ENCODE measurements at regions not wholly inside any gene's neighbourhood (a gene's known extent, or its start where the extent isn't known, plus 50 kb on each side); places are given as distances from the start of the nearest gene placed in this dataset.

DNA sequence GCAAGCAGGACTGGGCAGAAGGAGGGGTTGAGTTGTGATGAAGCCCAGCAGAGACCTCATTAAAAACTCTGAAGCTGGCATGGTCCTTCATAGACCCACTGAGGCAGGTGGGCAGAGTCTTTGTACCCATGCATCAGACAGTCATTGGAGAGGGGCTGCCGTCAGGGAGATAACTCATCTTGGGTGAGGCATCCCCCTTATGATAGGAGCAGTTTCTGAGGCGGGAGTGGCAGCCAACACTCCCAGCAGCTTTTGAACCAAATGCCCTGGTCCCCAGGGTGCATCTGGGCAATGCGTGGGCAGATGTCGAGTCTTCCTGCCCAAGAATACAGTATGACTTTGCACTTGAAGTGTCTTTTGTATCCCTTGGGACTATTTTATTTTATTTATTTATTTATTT lies 68.1 kb downstream of the HTR5A start:
- DNase-seq (ENCODE audit: unreplicated experiment) = no peak
- no peaks in the 10 kb centered on the region for H3K4me1 Mint-ChIP-seq (ENCODE audit: insufficient read depth, unreplicated experiment)
- H3K27me3 Mint-ChIP-seq (ENCODE audit: insufficient read depth, unreplicated experiment) = peaks cover 24% of the 10 kb centered on the region
- intact Hi-C loops (cut with micrococcal nuclease) = no loop called here
- CTCF ChIA-PET = no interaction called here
- H3K4me3 Mint-ChIP-seq (ENCODE audit: unreplicated experiment) = no peak overlapping the region
- POLR2A ChIA-PET = interaction anchor here (1.3 kb wide), 1 partner anchor 28 kb away, joined by 3 read pairs; no protein-coding TSS in a partner anchor
- no peaks in the 10 kb centered on the region for H3K36me3 Mint-ChIP-seq (ENCODE audit: insufficient read depth, unreplicated experiment)
- H3K9me3 Mint-ChIP-seq (ENCODE audit: unreplicated experiment) = no peaks in the 10 kb centered on the region
- H3K27ac Mint-ChIP-seq (ENCODE audit: low read depth, unreplicated experiment) = no peak overlapping the region
- TF ChIP-seq, protein P1, sequence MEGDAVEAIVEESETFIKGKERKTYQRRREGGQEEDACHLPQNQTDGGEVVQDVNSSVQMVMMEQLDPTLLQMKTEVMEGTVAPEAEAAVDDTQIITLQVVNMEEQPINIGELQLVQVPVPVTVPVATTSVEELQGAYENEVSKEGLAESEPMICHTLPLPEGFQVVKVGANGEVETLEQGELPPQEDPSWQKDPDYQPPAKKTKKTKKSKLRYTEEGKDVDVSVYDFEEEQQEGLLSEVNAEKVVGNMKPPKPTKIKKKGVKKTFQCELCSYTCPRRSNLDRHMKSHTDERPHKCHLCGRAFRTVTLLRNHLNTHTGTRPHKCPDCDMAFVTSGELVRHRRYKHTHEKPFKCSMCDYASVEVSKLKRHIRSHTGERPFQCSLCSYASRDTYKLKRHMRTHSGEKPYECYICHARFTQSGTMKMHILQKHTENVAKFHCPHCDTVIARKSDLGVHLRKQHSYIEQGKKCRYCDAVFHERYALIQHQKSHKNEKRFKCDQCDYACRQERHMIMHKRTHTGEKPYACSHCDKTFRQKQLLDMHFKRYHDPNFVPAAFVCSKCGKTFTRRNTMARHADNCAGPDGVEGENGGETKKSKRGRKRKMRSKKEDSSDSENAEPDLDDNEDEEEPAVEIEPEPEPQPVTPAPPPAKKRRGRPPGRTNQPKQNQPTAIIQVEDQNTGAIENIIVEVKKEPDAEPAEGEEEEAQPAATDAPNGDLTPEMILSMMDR (IDR thresholded peaks at IDR 0.05; ENCODE audit: unreplicated experiment) = no peak
- BruUV-seq (replicated peaks) = no TSS peak

DNA sequence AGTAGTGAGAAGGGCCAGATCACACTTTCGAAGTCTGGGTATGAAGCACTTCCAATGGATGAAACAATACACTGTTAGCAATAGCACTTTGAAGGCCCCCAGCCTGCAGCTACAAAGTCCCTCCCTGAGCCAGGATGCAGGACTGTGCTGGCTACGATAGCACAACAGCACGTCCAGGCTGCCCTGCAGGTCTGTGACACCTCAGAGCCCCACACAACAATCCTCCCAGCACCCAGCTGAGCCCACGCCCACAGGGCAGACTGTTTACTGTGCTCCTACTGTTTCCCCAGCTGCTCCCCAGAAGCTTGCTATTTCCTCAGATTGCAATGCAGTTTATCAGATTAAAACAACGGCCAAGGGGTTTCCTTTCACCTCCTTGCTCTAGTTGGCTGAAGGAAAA lies 71.4 kb downstream of the HTR5A start:
- BruUV-seq (replicated peaks) = no TSS peak
- Mint-ChIP-seq H3K27me3 (ENCODE audit: insufficient read depth, unreplicated experiment) (peaks cover 24% of the 10 kb centered on the region), H3K4me1 (ENCODE audit: insufficient read depth, unreplicated experiment) (no peaks in the 10 kb centered on the region), H3K36me3 (ENCODE audit: insufficient read depth, unreplicated experiment) (no peaks in the 10 kb centered on the region), H3K4me3 (ENCODE audit: unreplicated experiment) (no peak overlapping the region), H3K9me3 (ENCODE audit: unreplicated experiment) (no peaks in the 10 kb centered on the region), H3K27ac (ENCODE audit: low read depth, unreplicated experiment) (no peak overlapping the region)
- POLR2A ChIA-PET = no interaction called here
- intact Hi-C loops (cut with micrococcal nuclease) = no loop called here
- TF ChIP-seq, protein P1 (IDR thresholded peaks at IDR 0.05; ENCODE audit: unreplicated experiment) = no peak
- CTCF ChIA-PET = no interaction called here
- DNase-seq (ENCODE audit: unreplicated experiment) = no peak

DNA sequence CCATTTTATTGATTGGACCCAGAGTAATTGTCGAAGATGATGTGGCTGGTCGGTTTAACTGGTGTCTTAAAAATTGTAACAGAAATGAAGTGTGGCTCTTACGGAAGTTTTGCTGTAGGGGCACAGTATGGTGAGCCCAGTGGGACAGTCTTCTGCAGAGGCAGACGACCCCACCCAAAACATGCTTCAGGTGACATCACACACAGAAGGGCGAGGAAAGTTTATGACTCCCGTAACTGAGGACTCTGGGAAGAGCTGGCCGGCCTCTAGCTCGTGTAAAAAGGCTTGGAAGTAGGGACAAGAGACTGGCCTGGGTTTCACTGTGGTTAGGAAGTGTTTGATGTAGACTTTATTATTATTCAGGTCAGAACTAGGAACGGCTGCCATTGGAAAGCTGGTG lies 73.3 kb downstream of the HTR5A start:
- H3K9me3 Mint-ChIP-seq (ENCODE audit: unreplicated experiment) = no peaks in the 10 kb centered on the region
- H3K27me3 Mint-ChIP-seq (ENCODE audit: insufficient read depth, unreplicated experiment) = peaks cover 24% of the 10 kb centered on the region
- ChIA-PET CTCF (interaction anchor here (1.1 to 1.2 kb wide), 2 partner anchors 46 to 202 kb away, joined by 3 to 4 read pairs; no protein-coding TSS in a partner anchor), POLR2A (no interaction called here)
- no peak overlapping the region for H3K27ac Mint-ChIP-seq (ENCODE audit: low read depth, unreplicated experiment)
- TF ChIP-seq, protein P1 (IDR thresholded peaks at IDR 0.05; ENCODE audit: unreplicated experiment) = no peak
- intact Hi-C loops (cut with micrococcal nuclease) = no loop called here
- H3K36me3 Mint-ChIP-seq (ENCODE audit: insufficient read depth, unreplicated experiment) = no peaks in the 10 kb centered on the region
- no TSS peak for BruUV-seq (replicated peaks)
- H3K4me1 Mint-ChIP-seq (ENCODE audit: insufficient read depth, unreplicated experiment) = no peaks in the 10 kb centered on the region
- H3K4me3 Mint-ChIP-seq (ENCODE audit: unreplicated experiment) = no peak overlapping the region
- DNase-seq (ENCODE audit: unreplicated experiment) = no peak

GRCh38 chr7:155144371-155144770 lies 74.2 kb downstream of the HTR5A start:
- Mint-ChIP-seq H3K4me1 (ENCODE audit: insufficient read depth, unreplicated experiment) (no peaks in the 10 kb centered on the region), H3K4me3 (ENCODE audit: unreplicated experiment) (no peak overlapping the region), H3K27ac (ENCODE audit: low read depth, unreplicated experiment) (no peak overlapping the region), H3K27me3 (ENCODE audit: insufficient read depth, unreplicated experiment) (peaks cover 24% of the 10 kb centered on the region), H3K9me3 (ENCODE audit: unreplicated experiment) (no peaks in the 10 kb centered on the region), H3K36me3 (ENCODE audit: insufficient read depth, unreplicated experiment) (no peaks in the 10 kb centered on the region)
- POLR2A ChIA-PET = interaction anchor here (0.6 kb wide), 1 partner anchor 197 kb away, joined by 3 read pairs; no protein-coding TSS in a partner anchor
- TF ChIP-seq, protein P1 (IDR thresholded peaks at IDR 0.05; ENCODE audit: unreplicated experiment) = no peak
- BruUV-seq (replicated peaks) = no TSS peak
- CTCF ChIA-PET = interaction anchor here (0.6 to 1.2 kb wide), 3 partner anchors 45 to 596 kb away, joined by 3 to 4 read pairs (median 3); no protein-coding TSS in a partner anchor
- DNase-seq (ENCODE audit: unreplicated experiment) = no peak
- intact Hi-C loops (cut with micrococcal nuclease) = no loop called here
